ENCODE measurements at regions not wholly inside any gene's neighbourhood (a gene's known extent, or its start where the extent isn't known, plus 50 kb on each side); places are given as distances from the start of the nearest gene placed in this dataset.

- no peak overlapping the region for H3K4me2 ChIP-seq (ENCODE audit: insufficient read depth, low read length)
- no peaks in the 10 kb centered on the region for H3K4me1 ChIP-seq (ENCODE audit: insufficient read depth, low read length)
- no peak overlapping the region for H3K9ac ChIP-seq (ENCODE audit: low read depth, low read length)
- H2AFZ ChIP-seq (ENCODE audit: low read depth, low read length) = no peak overlapping the region
- H3K27ac ChIP-seq (ENCODE audit: low read length) = no peak overlapping the region
- H3K9me3 ChIP-seq (ENCODE audit: insufficient read depth, low read length, severe bottlenecking) = no peaks in the 10 kb centered on the region
- peaks cover 14% of the 10 kb centered on the region for H3K27me3 ChIP-seq (ENCODE audit: insufficient read depth, low read length, poor library complexity)
- no peak for ATAC-seq (ENCODE audit: insufficient read depth, low read depth)
- H4K20me1 ChIP-seq (ENCODE audit: insufficient read depth, low read length) = no peaks in the 10 kb centered on the region
- H3K36me3 ChIP-seq (ENCODE audit: insufficient read depth, low read length) = no peaks in the 10 kb centered on the region
- DNase-seq = no peak
- TF ChIP-seq EZH2 (IDR thresholded peaks at IDR 0.05; ENCODE audit: borderline replicate concordance, low read depth, low read length, severe bottlenecking) = no peak
- TF ChIP-seq, protein P1, sequence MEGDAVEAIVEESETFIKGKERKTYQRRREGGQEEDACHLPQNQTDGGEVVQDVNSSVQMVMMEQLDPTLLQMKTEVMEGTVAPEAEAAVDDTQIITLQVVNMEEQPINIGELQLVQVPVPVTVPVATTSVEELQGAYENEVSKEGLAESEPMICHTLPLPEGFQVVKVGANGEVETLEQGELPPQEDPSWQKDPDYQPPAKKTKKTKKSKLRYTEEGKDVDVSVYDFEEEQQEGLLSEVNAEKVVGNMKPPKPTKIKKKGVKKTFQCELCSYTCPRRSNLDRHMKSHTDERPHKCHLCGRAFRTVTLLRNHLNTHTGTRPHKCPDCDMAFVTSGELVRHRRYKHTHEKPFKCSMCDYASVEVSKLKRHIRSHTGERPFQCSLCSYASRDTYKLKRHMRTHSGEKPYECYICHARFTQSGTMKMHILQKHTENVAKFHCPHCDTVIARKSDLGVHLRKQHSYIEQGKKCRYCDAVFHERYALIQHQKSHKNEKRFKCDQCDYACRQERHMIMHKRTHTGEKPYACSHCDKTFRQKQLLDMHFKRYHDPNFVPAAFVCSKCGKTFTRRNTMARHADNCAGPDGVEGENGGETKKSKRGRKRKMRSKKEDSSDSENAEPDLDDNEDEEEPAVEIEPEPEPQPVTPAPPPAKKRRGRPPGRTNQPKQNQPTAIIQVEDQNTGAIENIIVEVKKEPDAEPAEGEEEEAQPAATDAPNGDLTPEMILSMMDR (IDR thresholded peaks at IDR 0.05; ENCODE audit: borderline replicate concordance, extremely low read depth, low read length, poor library complexity, severe bottlenecking) = no peak
- no peaks in the 10 kb centered on the region for H3K79me2 ChIP-seq (ENCODE audit: insufficient read depth, low read length)
- H3K4me3 ChIP-seq (ENCODE audit: low read depth in 1 of 2, low read length in 2 of 2) = no peak overlapping the region
Measured at GRCh38 chr11:11169715-11170351, 183.2 kb downstream of the CSNK2A3 start.

DNA sequence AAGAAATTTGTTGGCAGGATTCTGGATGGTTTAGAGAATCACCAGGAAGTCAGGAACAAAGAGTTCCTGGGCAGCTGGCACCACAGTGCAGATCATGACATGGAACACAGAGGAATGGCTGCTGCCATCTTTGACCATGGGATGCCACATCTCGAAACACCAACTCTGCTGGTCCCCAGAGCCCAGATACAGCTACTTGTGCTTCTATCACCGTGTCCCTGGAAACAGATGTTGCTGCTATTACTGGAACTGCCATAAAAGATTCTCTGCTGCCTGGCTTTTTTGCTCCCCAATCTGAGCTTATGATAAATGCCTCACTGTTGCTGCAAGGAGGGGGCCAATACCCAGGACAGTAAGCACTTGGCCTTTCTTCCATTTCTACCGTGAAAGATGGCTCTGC, 185.2 kb downstream of the CSNK2A3 start:
- H3K36me3 ChIP-seq (ENCODE audit: insufficient read depth, low read length) = no peaks in the 10 kb centered on the region
- no peaks in the 10 kb centered on the region for H3K4me1 ChIP-seq (ENCODE audit: insufficient read depth, low read length)
- no peak overlapping the region for H3K27ac ChIP-seq (ENCODE audit: low read length)
- H3K4me3 ChIP-seq (ENCODE audit: low read depth in 1 of 2, low read length in 2 of 2) = no peak overlapping the region
- H3K4me2 ChIP-seq (ENCODE audit: insufficient read depth, low read length) = no peak overlapping the region
- DNase-seq (no peak), ATAC-seq (ENCODE audit: insufficient read depth, low read depth) (no peak)
- no peak overlapping the region for H3K9ac ChIP-seq (ENCODE audit: low read depth, low read length)
- no peaks in the 10 kb centered on the region for H4K20me1 ChIP-seq (ENCODE audit: insufficient read depth, low read length)
- no peaks in the 10 kb centered on the region for H3K9me3 ChIP-seq (ENCODE audit: insufficient read depth, low read length, severe bottlenecking)
- peaks cover 18% of the 10 kb centered on the region for H3K27me3 ChIP-seq (ENCODE audit: insufficient read depth, low read length, poor library complexity)
- TF ChIP-seq EZH2 (IDR thresholded peaks at IDR 0.05; ENCODE audit: borderline replicate concordance, low read depth, low read length, severe bottlenecking) = no peak
- TF ChIP-seq, protein P1 (IDR thresholded peaks at IDR 0.05; ENCODE audit: borderline replicate concordance, extremely low read depth, low read length, poor library complexity, severe bottlenecking) = no peak
- no peaks in the 10 kb centered on the region for H3K79me2 ChIP-seq (ENCODE audit: insufficient read depth, low read length)
- no peak overlapping the region for H2AFZ ChIP-seq (ENCODE audit: low read depth, low read length)

DNA sequence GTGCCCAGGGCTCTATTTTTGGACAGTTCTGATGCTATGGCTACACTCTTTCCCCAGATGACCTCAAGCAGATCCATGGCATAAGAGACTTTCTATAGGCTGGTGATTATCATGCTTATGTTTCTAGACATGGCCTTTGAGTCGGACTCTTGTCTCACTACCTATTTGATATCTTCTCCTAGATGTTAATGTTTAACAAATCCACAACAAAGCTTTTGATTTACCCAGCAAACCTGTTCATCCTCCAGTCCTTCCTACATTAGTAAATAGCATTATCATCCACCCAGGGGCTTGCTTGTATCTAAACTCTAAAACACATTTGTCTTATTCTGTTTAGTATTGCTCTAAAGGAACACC, 188.7 kb downstream of the CSNK2A3 start:
- ATAC-seq (ENCODE audit: insufficient read depth, low read depth) = no peak
- H3K27ac ChIP-seq (ENCODE audit: low read length) = no peak overlapping the region
- H3K4me3 ChIP-seq (ENCODE audit: low read depth in 1 of 2, low read length in 2 of 2) = no peak overlapping the region
- H3K4me2 ChIP-seq (ENCODE audit: insufficient read depth, low read length) = no peak overlapping the region
- H3K9me3 ChIP-seq (ENCODE audit: insufficient read depth, low read length, severe bottlenecking) = no peaks in the 10 kb centered on the region
- H2AFZ ChIP-seq (ENCODE audit: low read depth, low read length) = no peak overlapping the region
- no peaks in the 10 kb centered on the region for H3K79me2 ChIP-seq (ENCODE audit: insufficient read depth, low read length)
- no peak overlapping the region for H3K9ac ChIP-seq (ENCODE audit: low read depth, low read length)
- H3K27me3 ChIP-seq (ENCODE audit: insufficient read depth, low read length, poor library complexity) = peaks cover 24% of the 10 kb centered on the region
- H4K20me1 ChIP-seq (ENCODE audit: insufficient read depth, low read length) = no peaks in the 10 kb centered on the region
- no peak for DNase-seq
- TF ChIP-seq, protein P1 (IDR thresholded peaks at IDR 0.05; ENCODE audit: borderline replicate concordance, extremely low read depth, low read length, poor library complexity, severe bottlenecking) = no peak
- TF ChIP-seq EZH2 (IDR thresholded peaks at IDR 0.05; ENCODE audit: borderline replicate concordance, low read depth, low read length, severe bottlenecking) = no peak
- H3K36me3 ChIP-seq (ENCODE audit: insufficient read depth, low read length) = no peaks in the 10 kb centered on the region
- no peaks in the 10 kb centered on the region for H3K4me1 ChIP-seq (ENCODE audit: insufficient read depth, low read length)

Data from DND-41 (cell line).